DND-41 (cell line): ENCODE measurements at regions not wholly inside any gene's neighbourhood (a gene's known extent, or its start where the extent isn't known, plus 50 kb on each side); places are given as distances from the start of the nearest gene placed in this dataset.

Experiments
- EZH2 ChIP-seq: IDR thresholded peaks from 3 replicates; pipeline ENCODE4 v1.6.1; 2012; ENCODE audit warnings: borderline replicate concordance, low read depth, mild to moderate bottlenecking, moderate library complexity, low read length, inconsistent platforms; ENCODE audit not compliant: severe bottlenecking
- TF ChIP-seq, protein P1 (sequence below): IDR thresholded peaks from 2 replicates; pipeline ENCODE4 v1.5.1; 2012; ENCODE audit warnings: borderline replicate concordance, low read length, moderate library complexity, mild to moderate bottlenecking; ENCODE audit not compliant: poor library complexity, severe bottlenecking; ENCODE audit errors: extremely low read depth

DNA sequence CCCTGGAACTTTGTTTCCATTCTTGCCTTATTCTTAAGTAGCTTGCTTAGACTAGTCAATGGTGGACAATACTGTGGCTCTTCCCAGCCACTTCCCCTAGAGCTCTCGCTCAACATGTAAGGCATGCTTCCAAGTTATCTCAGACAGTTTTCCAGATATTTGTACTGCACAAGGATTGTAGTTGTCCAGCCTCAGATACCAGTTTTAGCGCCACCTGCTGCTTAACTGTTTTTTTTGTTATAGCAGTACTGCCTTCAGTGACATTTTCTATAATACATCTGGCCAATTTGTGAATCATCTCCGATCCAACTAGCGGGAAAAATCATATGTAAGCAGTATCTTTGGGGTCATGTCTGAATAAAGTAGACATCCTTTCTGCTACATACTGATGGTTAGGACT is 346.7 kb upstream of the ADGRL4 start:
- TF ChIP-seq, protein P1, sequence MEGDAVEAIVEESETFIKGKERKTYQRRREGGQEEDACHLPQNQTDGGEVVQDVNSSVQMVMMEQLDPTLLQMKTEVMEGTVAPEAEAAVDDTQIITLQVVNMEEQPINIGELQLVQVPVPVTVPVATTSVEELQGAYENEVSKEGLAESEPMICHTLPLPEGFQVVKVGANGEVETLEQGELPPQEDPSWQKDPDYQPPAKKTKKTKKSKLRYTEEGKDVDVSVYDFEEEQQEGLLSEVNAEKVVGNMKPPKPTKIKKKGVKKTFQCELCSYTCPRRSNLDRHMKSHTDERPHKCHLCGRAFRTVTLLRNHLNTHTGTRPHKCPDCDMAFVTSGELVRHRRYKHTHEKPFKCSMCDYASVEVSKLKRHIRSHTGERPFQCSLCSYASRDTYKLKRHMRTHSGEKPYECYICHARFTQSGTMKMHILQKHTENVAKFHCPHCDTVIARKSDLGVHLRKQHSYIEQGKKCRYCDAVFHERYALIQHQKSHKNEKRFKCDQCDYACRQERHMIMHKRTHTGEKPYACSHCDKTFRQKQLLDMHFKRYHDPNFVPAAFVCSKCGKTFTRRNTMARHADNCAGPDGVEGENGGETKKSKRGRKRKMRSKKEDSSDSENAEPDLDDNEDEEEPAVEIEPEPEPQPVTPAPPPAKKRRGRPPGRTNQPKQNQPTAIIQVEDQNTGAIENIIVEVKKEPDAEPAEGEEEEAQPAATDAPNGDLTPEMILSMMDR = peak; percentile 47
- TF ChIP-seq EZH2 = no peak
